NCI-H345 treated with DMSO at 0.1 percent for 48 hours (cell line): ENCODE measurements at regions not wholly inside any gene's neighbourhood (a gene's known extent, or its start where the extent isn't known, plus 50 kb on each side); places are given as distances from the start of the nearest gene placed in this dataset.

Source experiments
- DNase-seq: peaks from one replicate; lab custom pipeline; 2025; ENCODE audit not compliant: unreplicated experiment; lab: John Stamatoyannopoulos, UW

GRCh38 chr7:12882710-12883109 is 195.3 kb downstream of the ARL4A start:
- no peak for DNase-seq

GRCh38 chr7:12884033-12884432 is 196.6 kb downstream of the ARL4A start:
- no peak for DNase-seq

- DNase-seq: no peak
These were observed 197.5 kb downstream of the ARL4A start for GRCh38 chr7:12884856-12885440.

GRCh38 chr7:12888717-12889116 is 201.3 kb downstream of the ARL4A start:
- DNase-seq: no peak

GRCh38 chr7:12889391-12889790 is 202.0 kb downstream of the ARL4A start:
- DNase-seq: no peak

GRCh38 chr7:12890586-12890985 is 203.2 kb downstream of the ARL4A start:
- DNase-seq: no peak

GRCh38 chr7:12893292-12893691 is 205.9 kb downstream of the ARL4A start:
- no peak for DNase-seq

GRCh38 chr7:12895296-12895695 is 207.9 kb downstream of the ARL4A start:
- DNase-seq: no peak

- no peak for DNase-seq
These were observed 208.9 kb downstream of the ARL4A start for GRCh38 chr7:12896316-12896715.

GRCh38 chr7:12898004-12898403 is 210.6 kb downstream of the ARL4A start:
- no peak for DNase-seq

GRCh38 chr7:12898620-12899019 is 211.2 kb downstream of the ARL4A start:
- no peak for DNase-seq

GRCh38 chr7:12905671-12906070 is 218.2 kb downstream of the ARL4A start:
- no peak for DNase-seq

- DNase-seq: no peak
These were observed 220.3 kb downstream of the ARL4A start for GRCh38 chr7:12907774-12908173.

- DNase-seq: no peak
These were observed 222.1 kb downstream of the ARL4A start for GRCh38 chr7:12909483-12909882.

- no peak for DNase-seq
These were observed 223.6 kb downstream of the ARL4A start for GRCh38 chr7:12911053-12911452.

- no peak for DNase-seq
These were observed 225.6 kb downstream of the ARL4A start for GRCh38 chr7:12913002-12913401.

GRCh38 chr7:12917801-12918200 is 230.4 kb downstream of the ARL4A start:
- no peak for DNase-seq

GRCh38 chr7:12921751-12922345 is 234.4 kb downstream of the ARL4A start:
- no peak for DNase-seq

- DNase-seq: no peak
These were observed 236.5 kb downstream of the ARL4A start for GRCh38 chr7:12923971-12924370.

- DNase-seq: no peak
These were observed 238.8 kb downstream of the ARL4A start for GRCh38 chr7:12926206-12926605.

- no peak for DNase-seq
These were observed 240.4 kb downstream of the ARL4A start for GRCh38 chr7:12927635-12928434.

GRCh38 chr7:12929476-12930140 is 242.2 kb downstream of the ARL4A start:
- DNase-seq: no peak
